K562 (cell line): ENCODE measurements at regions not wholly inside any gene's neighbourhood (a gene's known extent, or its start where the extent isn't known, plus 50 kb on each side); places are given as distances from the start of the nearest gene placed in this dataset.

ENCODE experiments used
- ATAC-seq: fragments of 200-7000 bp; cut with Tn5 transposase; 3 replicates; pipeline ENCODE4 v1.9.1; 2020; ENCODE audit warnings: moderate library complexity
- BruUV-seq: library from RNA; stranded (reverse); fragments of 400-500 nt; replicated peaks from 2 replicates; lab custom pipeline; 2021; lab: Mats Ljungman, UMichigan
- CTCF ChIA-PET: fragments of 300-600 bp; formaldehyde crosslinking; extraction: SDS; loops from one replicate; lab custom pipeline; 2021; ENCODE audit warnings: low intra/inter-chr PET ratio; lab: Yijun Ruan, JAX
- POLR2A ChIA-PET: fragments of 300-600, 350-650 bp; sonication (Branson Sonifier 250); formaldehyde crosslinking; extraction: SDS; loops from one replicate; lab custom pipeline; 2021; ENCODE audit warnings: antibody characterized with exemption, inconsistent platforms; lab: Yijun Ruan, JAX
- DNase-seq, 4 experiments: peaks; one replicate each; pipeline versions ENCODE4 v3.0.0 to v3.0.0-alpha.2; 2011 to 2018; ENCODE audit warnings: low spot score in 3 of 4, mixed read lengths in 3 of 4; ENCODE audit errors: extremely low read depth in 1 of 4
- FAIRE-seq: peaks from 2 replicates; lab custom pipeline; 2011; peaks lifted over from hg19 to GRCh38; lab: Jason Lieb, UNC
- H2AFZ ChIP-seq: 2 replicates; pipeline ENCODE4 v1.6.0; 2011; ENCODE audit warnings: low read depth, low read length, control low read depth, inconsistent platforms
- H3K27ac ChIP-seq: fragments of 200-600 bp; 3 replicates; pipeline ENCODE4 v1.8.0; 2011; ENCODE audit warnings: low read depth, mild to moderate bottlenecking, control low read depth, inconsistent platforms, low read length, moderate library complexity, mixed read lengths; ENCODE audit errors: extremely low read depth
- H3K27me3 ChIP-seq, 2 experiments: fragments of 300-600 bp in 1 of 2; 2 replicates in 1 of 2; 3 replicates in 1 of 2; pipeline versions ENCODE4 v1.6.0 to v1.8.0; 2011; ENCODE audit warnings: inconsistent platforms in 2 of 2, low read length in 2 of 2, mild to moderate bottlenecking in 1 of 2, mixed read lengths in 1 of 2, moderate library complexity in 1 of 2; ENCODE audit not compliant: control insufficient read depth in 2 of 2, insufficient read depth in 2 of 2
- H3K36me3 ChIP-seq: fragments of 300-600 bp; 3 replicates; pipeline ENCODE4 v1.8.0; 2011; ENCODE audit warnings: mild to moderate bottlenecking, low read length, inconsistent platforms; ENCODE audit not compliant: control insufficient read depth, insufficient read depth
- H3K4me1 ChIP-seq, 2 experiments: fragments of 200-600 bp in 1 of 2; replicated peaks in 1 of 2; 2 replicates in 1 of 2; 3 replicates in 1 of 2; pipeline versions ENCODE4 v1.5.1 to v1.8.0; 2011; ENCODE audit warnings: inconsistent platforms in 2 of 2, low read length in 2 of 2, mild to moderate bottlenecking in 1 of 2, mixed read lengths in 1 of 2, moderate library complexity in 1 of 2; ENCODE audit not compliant: control insufficient read depth in 2 of 2, insufficient read depth in 2 of 2
- H3K4me2 ChIP-seq: 2 replicates; pipeline ENCODE4 v1.6.1; 2011; ENCODE audit warnings: low read length, control low read depth, inconsistent platforms, mixed read lengths; ENCODE audit not compliant: insufficient read depth
- H3K4me3 ChIP-seq: fragments of 200-600 bp; sonication (generic), shearing (Covaris generic); 2 replicates; pipeline ENCODE4 v1.5.1; 2016; ENCODE audit warnings: control low read depth, inconsistent platforms
- H3K79me2 ChIP-seq: fragments of 200-600 bp; 3 replicates; pipeline ENCODE4 v1.8.0; 2011; ENCODE audit warnings: low read length, inconsistent platforms; ENCODE audit not compliant: control insufficient read depth, insufficient read depth
- H3K9ac ChIP-seq, 2 experiments: 2 replicates each; pipeline versions ENCODE4 v1.6.0 to v1.6.1; 2011; ENCODE audit warnings: low read depth in 2 of 2, low read length in 2 of 2, control low read depth in 1 of 2, inconsistent platforms in 1 of 2, mild to moderate bottlenecking in 1 of 2, mixed read lengths in 1 of 2; ENCODE audit not compliant: insufficient read depth in 1 of 2
- H3K9me1 ChIP-seq: one replicate; pipeline ENCODE4 v1.6.0; 2011; ENCODE audit warnings: inconsistent platforms, mild to moderate bottlenecking, low read length, moderate library complexity; ENCODE audit not compliant: control insufficient read depth, insufficient read depth
- H3K9me3 ChIP-seq: replicated peaks from 2 replicates; pipeline ENCODE4 v1.5.1; 2011; ENCODE audit warnings: low read depth, low read length, inconsistent platforms; ENCODE audit not compliant: control insufficient read depth, insufficient read depth
- H4K20me1 ChIP-seq: replicated peaks from 2 replicates; pipeline ENCODE4 v1.6.1; 2011; ENCODE audit warnings: low read length, inconsistent platforms, mixed read lengths; ENCODE audit not compliant: control insufficient read depth, insufficient read depth
- CREM ChIP-seq: IDR thresholded peaks from 2 replicates; pipeline ENCODE4 v1.6.1; 2014; ENCODE audit warnings: antibody characterized with exemption, low read depth
- CTBP1 ChIP-seq: fragments of 450-650 bp; IDR thresholded peaks from 2 replicates; pipeline ENCODE4 v1.6.1; 2016; ENCODE audit warnings: borderline replicate concordance
- EGR1 ChIP-seq: fragments of 450-650 bp; conservative IDR thresholded peaks from 2 replicates; pipeline ENCODE4 v1.6.1; 2017; ENCODE audit warnings: mild to moderate bottlenecking
- EP300 ChIP-seq: IDR thresholded peaks from 2 replicates; pipeline ENCODE4 v1.6.1; 2012; ENCODE audit warnings: low read length, improper control_type of control experiment
- FOXK2 ChIP-seq, 2 experiments: fragments of 450-650 bp; IDR thresholded peaks in 1 of 2; conservative IDR thresholded peaks in 1 of 2; 2 replicates each; pipeline ENCODE4 v1.6.1; 2016; ENCODE audit warnings: low read depth in 2 of 2, mild to moderate bottlenecking in 1 of 2
- MEIS2 ChIP-seq: fragments of 450-650 bp; IDR thresholded peaks from 2 replicates; pipeline ENCODE4 v1.6.1; 2014; ENCODE audit warnings: mild to moderate bottlenecking; ENCODE audit not compliant: partially characterized antibody
- SMAD4 ChIP-seq: fragments of 250-450 bp; sonication (Bioruptor Pico); conservative IDR thresholded peaks from 2 replicates; pipeline ENCODE4 v1.8.0; 2021; ENCODE audit warnings: inconsistent platforms, mild to moderate bottlenecking, moderate library complexity
- WGBS: fragments of 100-300 bp; shearing (Covaris generic); methylation state at CpG from one replicate; pipeline ENCODE4 v1.1.6; 2016; ENCODE audit warnings: low coverage, mixed read lengths; ENCODE audit not compliant: insufficient coverage; ENCODE audit errors: missing lambda C conversion rate; 5-methylcytosine and 5-hydroxymethylcytosine counted together
- in situ Hi-C: fragments of 300-500 bp; cut with MboI; formaldehyde crosslinking; loops from 4 replicates; pipeline ENCODE4 v1.15.0; 2018; ENCODE audit warnings: inconsistent platforms, mixed read lengths
- intact Hi-C: fragments of 100-400 bp; cut with micrococcal nuclease; formaldehyde crosslinking; loops from 2 replicates; pipeline ENCODE4 v1.14.2; 2022
- TF ChIP-seq, protein P1 (sequence below): fragments of 200-800 bp; sonication (Bioruptor generic); IDR thresholded peaks from 2 replicates; pipeline ENCODE4 v1.6.1; 2017; ENCODE audit warnings: missing genetic modification characterization, missing compliant biosample characterization
- TF ChIP-seq, protein P2 (sequence below): fragments of 450-650 bp; IDR thresholded peaks from 2 replicates; pipeline ENCODE4 v1.6.1; 2016; ENCODE audit warnings: borderline replicate concordance

DNA sequence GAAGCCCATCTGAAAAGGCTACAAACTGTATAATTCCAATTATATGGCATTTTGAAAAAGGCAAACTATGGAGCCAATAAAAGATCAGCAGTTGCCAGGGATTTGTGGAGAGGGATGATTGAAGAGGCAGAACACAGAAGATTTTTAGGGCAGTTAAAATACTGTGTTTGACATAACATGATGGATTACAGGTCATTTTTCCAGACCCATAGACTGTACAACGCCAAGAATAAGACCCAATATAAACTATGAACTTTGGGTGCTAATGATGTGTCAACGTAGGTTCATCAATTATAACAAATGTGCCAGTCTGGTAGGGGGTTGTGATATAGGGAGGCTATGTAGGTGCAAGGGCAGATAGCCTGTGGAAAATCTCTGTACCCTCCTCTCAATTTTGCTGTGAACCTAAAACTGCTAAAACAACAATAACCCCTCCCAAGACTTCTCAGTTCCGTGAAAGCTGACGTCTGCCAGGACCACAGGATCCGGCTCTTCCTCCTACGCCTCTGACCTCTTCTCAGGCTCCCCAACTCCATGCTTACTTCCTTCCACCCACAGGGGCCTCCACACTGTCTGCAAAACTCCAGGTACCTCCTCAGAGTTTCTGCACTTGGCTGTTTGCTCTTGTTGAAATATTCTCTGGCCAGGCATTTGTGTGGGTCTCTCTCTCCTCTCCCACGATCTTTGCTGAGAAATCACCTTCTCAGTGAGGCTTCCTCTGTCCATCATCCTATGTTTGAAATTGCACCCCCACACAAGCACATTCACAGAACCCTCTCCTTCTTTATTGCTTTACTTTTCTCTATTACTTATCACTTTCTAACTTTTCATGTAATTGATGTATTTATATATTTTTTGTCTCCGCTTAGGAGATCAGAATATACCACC is 131.4 kb downstream of the BBS10 start:
- DNase-seq (peak in 3 of 4 experiments; percentile 20 to 69 (median 45)), FAIRE-seq (peak; percentile 90), ATAC-seq (peak; percentile 92)
- Histone ChIP-seq H3K9me3 (no peaks in the 10 kb centered on the region), H3K27me3 (no peaks in the 10 kb centered on the region), H3K4me3 (no peak overlapping the region), H3K9me1 (no peaks in the 10 kb centered on the region), H3K9ac (peak overlapping the region; percentile 43 to 70; a peak in 3 of 4 replicates), H2AFZ (peak overlapping the region; percentile 89), H3K27ac (peak overlapping the region; percentile 48; the same call in 2 of the 3 replicates), H3K4me2 (peak overlapping the region; percentile 59), H3K36me3 (no peaks in the 10 kb centered on the region), H3K79me2 (no peaks in the 10 kb centered on the region), H4K20me1 (no peaks in the 10 kb centered on the region), H3K4me1 (peaks cover 0 to 26% of the 10 kb centered on the region in 2 experiments; a peak in 4 of 5 replicates)
- CTCF ChIA-PET = no interaction called here
- in situ Hi-C loops (no loop called here), intact Hi-C loops (no loop called here)
- 19% methylated on average over 8 of the region's 8 CpGs for WGBS
- no TSS peak for BruUV-seq
- POLR2A ChIA-PET = no interaction called here
- TF ChIP-seq, protein P1, sequence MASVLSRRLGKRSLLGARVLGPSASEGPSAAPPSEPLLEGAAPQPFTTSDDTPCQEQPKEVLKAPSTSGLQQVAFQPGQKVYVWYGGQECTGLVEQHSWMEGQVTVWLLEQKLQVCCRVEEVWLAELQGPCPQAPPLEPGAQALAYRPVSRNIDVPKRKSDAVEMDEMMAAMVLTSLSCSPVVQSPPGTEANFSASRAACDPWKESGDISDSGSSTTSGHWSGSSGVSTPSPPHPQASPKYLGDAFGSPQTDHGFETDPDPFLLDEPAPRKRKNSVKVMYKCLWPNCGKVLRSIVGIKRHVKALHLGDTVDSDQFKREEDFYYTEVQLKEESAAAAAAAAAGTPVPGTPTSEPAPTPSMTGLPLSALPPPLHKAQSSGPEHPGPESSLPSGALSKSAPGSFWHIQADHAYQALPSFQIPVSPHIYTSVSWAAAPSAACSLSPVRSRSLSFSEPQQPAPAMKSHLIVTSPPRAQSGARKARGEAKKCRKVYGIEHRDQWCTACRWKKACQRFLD (CRISPR knock-in tag) = 0 out of 2 replicates have a peak, but pooled peaks have one; percentile 10
- TF ChIP-seq CTBP1 = 0 out of 2 replicates have a peak, but pooled peaks have one; percentile 24
- peak; percentile 81 for TF ChIP-seq MEIS2
- TF ChIP-seq CREM = peak; percentile 68
- TF ChIP-seq, protein P2, sequence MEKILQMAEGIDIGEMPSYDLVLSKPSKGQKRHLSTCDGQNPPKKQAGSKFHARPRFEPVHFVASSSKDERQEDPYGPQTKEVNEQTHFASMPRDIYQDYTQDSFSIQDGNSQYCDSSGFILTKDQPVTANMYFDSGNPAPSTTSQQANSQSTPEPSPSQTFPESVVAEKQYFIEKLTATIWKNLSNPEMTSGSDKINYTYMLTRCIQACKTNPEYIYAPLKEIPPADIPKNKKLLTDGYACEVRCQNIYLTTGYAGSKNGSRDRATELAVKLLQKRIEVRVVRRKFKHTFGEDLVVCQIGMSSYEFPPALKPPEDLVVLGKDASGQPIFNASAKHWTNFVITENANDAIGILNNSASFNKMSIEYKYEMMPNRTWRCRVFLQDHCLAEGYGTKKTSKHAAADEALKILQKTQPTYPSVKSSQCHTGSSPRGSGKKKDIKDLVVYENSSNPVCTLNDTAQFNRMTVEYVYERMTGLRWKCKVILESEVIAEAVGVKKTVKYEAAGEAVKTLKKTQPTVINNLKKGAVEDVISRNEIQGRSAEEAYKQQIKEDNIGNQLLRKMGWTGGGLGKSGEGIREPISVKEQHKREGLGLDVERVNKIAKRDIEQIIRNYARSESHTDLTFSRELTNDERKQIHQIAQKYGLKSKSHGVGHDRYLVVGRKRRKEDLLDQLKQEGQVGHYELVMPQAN = no peak
- peak; percentile 65; the same call in 1 of the 2 replicates for TF ChIP-seq SMAD4 (CRISPR knock-in tag)
- peak; percentile 80 for TF ChIP-seq EGR1
- TF ChIP-seq EP300 = 0 out of 2 replicates have a peak, but pooled peaks have one; percentile 18
- TF ChIP-seq FOXK2 (conservative IDR thresholded peaks at IDR 0.05 in 1 of 2, IDR thresholded peaks at IDR 0.05 in 1 of 2; ENCODE audit: low read depth in 2 of 2) = peak; percentile 24 to 56; a peak in 1 of 4 replicates
